PFSK-1 (cell line): ENCODE measurements at regions not wholly inside any gene's neighbourhood (a gene's known extent, or its start where the extent isn't known, plus 50 kb on each side); places are given as distances from the start of the nearest gene placed in this dataset.

Source experiments
- FOXP2 ChIP-seq: optimal IDR thresholded peaks from 2 replicates; pipeline ENCODE3; 2011; ENCODE audit warnings: borderline replicate concordance, control low read depth, inconsistent platforms; ENCODE audit not compliant: insufficient read depth; ENCODE audit errors: extremely low read length, extremely low read depth
- POLR2AphosphoS5 ChIP-seq: IDR thresholded peaks from 2 replicates; pipeline ENCODE4 v1.6.1; 2012; ENCODE audit warnings: low read depth, mild to moderate bottlenecking, control low read depth, low read length, moderate library complexity
- REST ChIP-seq, 2 experiments: IDR thresholded peaks; 2 replicates each; pipeline versions ENCODE4 v1.6.1 to v1.8.0; 2011 to 2012; ENCODE audit warnings: low read depth in 2 of 2, low read length in 2 of 2, control low read depth in 1 of 2, inconsistent platforms in 1 of 2, mild to moderate bottlenecking in 1 of 2, moderate library complexity in 1 of 2; ENCODE audit not compliant: insufficient read depth in 1 of 2
- TAF1 ChIP-seq: IDR thresholded peaks from 2 replicates; pipeline ENCODE4 v1.6.1; 2012; ENCODE audit warnings: low read length, control low read depth, borderline replicate concordance; ENCODE audit not compliant: insufficient read depth

DNA sequence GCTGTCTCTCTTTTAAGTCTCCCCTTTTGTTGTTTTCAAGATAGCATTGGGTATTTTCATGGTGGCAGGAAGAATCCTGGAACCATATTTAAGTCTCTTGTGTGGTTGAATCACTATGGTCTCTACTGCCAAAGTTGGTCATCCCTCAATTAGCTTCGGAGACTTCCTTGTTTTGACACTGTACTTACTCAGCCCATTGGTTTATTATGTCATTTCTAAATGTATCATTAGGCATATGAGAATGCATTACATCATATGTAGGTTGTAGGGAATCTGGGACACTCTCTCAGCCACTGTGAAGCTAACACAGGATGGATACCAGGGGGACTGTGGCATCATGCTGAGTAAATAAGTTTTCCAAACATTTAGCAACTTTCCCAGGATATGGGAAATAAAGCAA is 211.8 kb downstream of the DTHD1 start:
- TF ChIP-seq POLR2AphosphoS5, result no peak
- no peak for TF ChIP-seq TAF1
- TF ChIP-seq REST (IDR thresholded peaks at IDR 0.05; ENCODE audit: insufficient read depth in 1 of 2, low read depth in 2 of 2, low read length in 2 of 2), result no peak
- no peak for TF ChIP-seq FOXP2
